SH-SY5Y (cell line): ENCODE measurements at regions not wholly inside any gene's neighbourhood (a gene's known extent, or its start where the extent isn't known, plus 50 kb on each side); places are given as distances from the start of the nearest gene placed in this dataset.

Experiments used
- GATA2 ChIP-seq: IDR thresholded peaks from 2 replicates; pipeline ENCODE4 v1.6.1; 2011; ENCODE audit warnings: mild to moderate bottlenecking, low read depth, low read length
- GATA3 ChIP-seq: IDR thresholded peaks from 2 replicates; pipeline ENCODE4 v1.6.1; 2011; ENCODE audit warnings: low read depth, mild to moderate bottlenecking, low read length, moderate library complexity

DNA sequence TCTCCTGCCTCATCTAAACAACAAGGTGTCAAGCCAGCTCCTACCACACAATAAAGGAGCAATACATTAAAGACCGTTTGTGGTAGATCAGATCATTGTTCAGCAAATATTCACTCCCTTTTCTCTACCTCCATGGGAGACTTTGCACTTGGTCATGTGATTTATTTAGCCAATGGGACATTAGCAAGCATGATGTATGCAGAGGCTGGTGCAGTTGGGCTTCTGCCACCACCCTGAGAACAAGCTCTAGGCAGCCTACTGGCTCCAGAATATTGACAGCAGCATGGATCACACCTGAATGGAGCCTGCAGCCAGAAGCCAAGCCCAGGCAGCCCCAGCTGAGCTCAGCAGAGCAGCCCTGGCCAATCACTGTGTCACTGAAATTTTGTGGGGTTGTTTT lies 99.4 kb upstream of the UBE2E2 start:
- TF ChIP-seq GATA3 (no peak), GATA2 (no peak)
